Smooth muscle cell (in vitro differentiated cells): ENCODE measurements at regions not wholly inside any gene's neighbourhood (a gene's known extent, or its start where the extent isn't known, plus 50 kb on each side); places are given as distances from the start of the nearest gene placed in this dataset.

Experiments
- DNase-seq: peaks from one replicate; lab custom pipeline; 2025; ENCODE audit not compliant: unreplicated experiment; lab: John Stamatoyannopoulos, UW
- H2AFZ ChIP-seq: fragments of 200-600 bp; sonication (generic); 2 replicates; pipeline ENCODE4 v1.6.0; 2016; ENCODE audit warnings: antibody characterized with exemption, low read depth, mild to moderate bottlenecking
- H3F3A ChIP-seq: fragments of 200-600 bp; sonication (generic); 2 replicates; pipeline ENCODE4 v1.6.0; 2017; ENCODE audit warnings: antibody characterized with exemption, low read depth
- H3K27ac ChIP-seq: fragments of 200-600 bp; sonication (generic); 2 replicates; pipeline ENCODE4 v1.5.1; 2016; ENCODE audit warnings: low read depth, mild to moderate bottlenecking
- H3K27me3 ChIP-seq: fragments of 200-600 bp; sonication (generic); 2 replicates; pipeline ENCODE4 v1.6.1; 2016; ENCODE audit warnings: low read depth, mild to moderate bottlenecking
- H3K36me3 ChIP-seq: fragments of 200-600 bp; sonication (generic); 2 replicates; pipeline ENCODE4 v1.5.1; 2016; ENCODE audit warnings: low read depth
- H3K4me1 ChIP-seq: fragments of 200-600 bp; sonication (generic); 2 replicates; pipeline ENCODE4 v1.5.1; 2016; ENCODE audit warnings: low read depth
- H3K4me2 ChIP-seq: fragments of 200-600 bp; sonication (generic); 2 replicates; pipeline ENCODE4 v1.6.0; 2016; ENCODE audit warnings: mild to moderate bottlenecking
- H3K4me3 ChIP-seq: fragments of 200-600 bp; sonication (generic); 2 replicates; pipeline ENCODE4 v1.5.1; 2016; ENCODE audit warnings: mild to moderate bottlenecking
- H3K79me2 ChIP-seq: fragments of 200-600 bp; sonication (generic); 2 replicates; pipeline ENCODE4 v1.6.0; 2016; ENCODE audit warnings: low read depth, mild to moderate bottlenecking
- H3K9ac ChIP-seq: fragments of 200-600 bp; sonication (generic); 2 replicates; pipeline ENCODE4 v1.6.0; 2016; ENCODE audit warnings: low read depth
- H3K9me3 ChIP-seq: fragments of 200-600 bp; sonication (generic); replicated peaks from 2 replicates; pipeline ENCODE4 v1.5.1; 2016; ENCODE audit warnings: low read depth
- H4K20me1 ChIP-seq: fragments of 200-600 bp; sonication (generic); 2 replicates; pipeline ENCODE4 v1.6.0; 2016; ENCODE audit warnings: low read depth
- WGBS: methylation state at CpG from one replicate; pipeline ENCODE4 v1.1.7; 2016; ENCODE audit warnings: low lambda C conversion rate; 5-methylcytosine and 5-hydroxymethylcytosine counted together
- TF ChIP-seq, protein P1 (sequence below): fragments of 200-600 bp; sonication (generic); IDR thresholded peaks from 2 replicates; pipeline ENCODE4 v1.5.1; 2017; ENCODE audit warnings: borderline replicate concordance, mild to moderate bottlenecking, antibody characterized with exemption; ENCODE audit not compliant: insufficient read depth, poor library complexity, severe bottlenecking

GRCh38 chr5:168118042-168118668, 173.3 kb upstream of the WWC1 start:
- Histone ChIP-seq H4K20me1 (no peaks in the 10 kb centered on the region), H3K27ac (no peak overlapping the region), H3K9me3 (no peaks in the 10 kb centered on the region), H3K79me2 (no peaks in the 10 kb centered on the region), H3F3A (no peaks in the 10 kb centered on the region), H3K4me1 (peaks cover 27% of the 10 kb centered on the region), H2AFZ (peak overlapping the region; percentile 24), H3K4me2 (no peak overlapping the region), H3K4me3 (no peak overlapping the region), H3K27me3 (no peaks in the 10 kb centered on the region), H3K36me3 (no peaks in the 10 kb centered on the region), H3K9ac (no peak overlapping the region)
- whole genome bisulfite sequencing, result 58% methylated on average over 16 of the region's 16 CpGs
- DNase-seq, result no peak
- TF ChIP-seq, protein P1, sequence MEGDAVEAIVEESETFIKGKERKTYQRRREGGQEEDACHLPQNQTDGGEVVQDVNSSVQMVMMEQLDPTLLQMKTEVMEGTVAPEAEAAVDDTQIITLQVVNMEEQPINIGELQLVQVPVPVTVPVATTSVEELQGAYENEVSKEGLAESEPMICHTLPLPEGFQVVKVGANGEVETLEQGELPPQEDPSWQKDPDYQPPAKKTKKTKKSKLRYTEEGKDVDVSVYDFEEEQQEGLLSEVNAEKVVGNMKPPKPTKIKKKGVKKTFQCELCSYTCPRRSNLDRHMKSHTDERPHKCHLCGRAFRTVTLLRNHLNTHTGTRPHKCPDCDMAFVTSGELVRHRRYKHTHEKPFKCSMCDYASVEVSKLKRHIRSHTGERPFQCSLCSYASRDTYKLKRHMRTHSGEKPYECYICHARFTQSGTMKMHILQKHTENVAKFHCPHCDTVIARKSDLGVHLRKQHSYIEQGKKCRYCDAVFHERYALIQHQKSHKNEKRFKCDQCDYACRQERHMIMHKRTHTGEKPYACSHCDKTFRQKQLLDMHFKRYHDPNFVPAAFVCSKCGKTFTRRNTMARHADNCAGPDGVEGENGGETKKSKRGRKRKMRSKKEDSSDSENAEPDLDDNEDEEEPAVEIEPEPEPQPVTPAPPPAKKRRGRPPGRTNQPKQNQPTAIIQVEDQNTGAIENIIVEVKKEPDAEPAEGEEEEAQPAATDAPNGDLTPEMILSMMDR, result no peak

DNA sequence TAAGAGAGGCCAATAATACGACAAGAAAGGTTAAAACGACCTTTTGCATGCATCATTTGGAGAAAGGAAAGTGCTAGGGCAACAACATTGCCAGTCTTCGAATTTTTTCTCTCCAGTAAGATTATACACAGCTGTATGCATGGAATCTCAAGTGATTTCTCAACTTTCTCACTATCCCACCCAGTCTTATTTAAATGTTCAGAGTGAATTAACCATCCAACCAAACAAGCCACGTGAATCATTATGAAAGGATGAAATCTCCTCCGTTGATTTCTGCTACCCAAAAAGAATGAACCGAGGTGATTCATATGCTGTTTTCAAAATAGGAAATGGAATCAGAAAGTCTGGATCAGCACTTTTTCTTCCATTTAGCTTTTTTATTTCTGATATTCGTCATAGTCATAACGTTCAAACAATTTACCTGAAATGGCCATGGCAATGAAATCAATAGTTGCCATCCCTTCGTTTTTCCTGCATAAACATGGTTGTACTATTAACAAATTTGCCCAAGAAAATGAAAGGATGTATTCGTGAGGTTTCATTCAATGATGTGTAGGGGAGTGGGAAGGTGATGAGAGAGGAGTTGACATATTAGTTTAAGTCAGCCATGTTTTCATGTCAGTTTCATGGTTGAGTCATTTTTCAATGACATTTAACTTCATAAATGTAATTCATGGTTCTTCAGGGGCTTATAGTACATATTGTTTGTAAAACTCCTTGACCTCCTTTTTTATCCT, 170.9 kb upstream of the WWC1 start:
- Histone ChIP-seq H3K27me3 (no peaks in the 10 kb centered on the region), H3K4me3 (no peak overlapping the region), H4K20me1 (no peaks in the 10 kb centered on the region), H3K4me2 (no peak overlapping the region), H3K9me3 (no peaks in the 10 kb centered on the region), H3F3A (no peaks in the 10 kb centered on the region), H3K79me2 (no peaks in the 10 kb centered on the region), H3K36me3 (no peaks in the 10 kb centered on the region), H2AFZ (no peak overlapping the region), H3K9ac (no peak overlapping the region), H3K27ac (no peak overlapping the region), H3K4me1 (peaks cover 27% of the 10 kb centered on the region)
- 84% methylated on average over 10 of the region's 10 CpGs for WGBS
- DNase-seq, result no peak
- TF ChIP-seq, protein P1, result no peak

- TF ChIP-seq, protein P1, result no peak
- Histone ChIP-seq H2AFZ (no peak overlapping the region), H3K27me3 (no peaks in the 10 kb centered on the region), H3F3A (no peaks in the 10 kb centered on the region), H3K9ac (no peak overlapping the region), H3K27ac (no peak overlapping the region), H3K9me3 (no peaks in the 10 kb centered on the region), H3K4me2 (no peak overlapping the region), H4K20me1 (no peaks in the 10 kb centered on the region), H3K36me3 (no peaks in the 10 kb centered on the region), H3K4me3 (no peak overlapping the region), H3K4me1 (peaks cover 27% of the 10 kb centered on the region), H3K79me2 (no peaks in the 10 kb centered on the region)
- 86% methylated on average over 4 of the region's 4 CpGs for WGBS
- DNase-seq, result no peak
These were observed 170.3 kb upstream of the WWC1 start for GRCh38 chr5:168121138-168121494.
